A549 (cell line): ENCODE measurements at regions not wholly inside any gene's neighbourhood (a gene's known extent, or its start where the extent isn't known, plus 50 kb on each side); places are given as distances from the start of the nearest gene placed in this dataset.

ENCODE experiments used
- ATAC-seq, 2 experiments: fragments of 200-7000 bp in 1 of 2; fragments of >200 bp in 1 of 2; cut with Nextera tagmentation in 1 of 2; cut with Tn5 transposase in 1 of 2; 3 replicates each; pipeline versions ENCODE4 v1.8.0 to v1.9.1; 2018 to 2020; ENCODE audit warnings: mild to moderate bottlenecking in 1 of 2, moderate library complexity in 1 of 2
- CTCF ChIA-PET: fragments of 300-600 bp; sonication (Branson Sonifier 250); formaldehyde crosslinking; extraction: SDS; loops from one replicate; lab custom pipeline; 2021; ENCODE audit warnings: antibody characterized with exemption, inconsistent platforms; lab: Yijun Ruan, JAX
- POLR2A ChIA-PET: fragments of 350-600 bp; formaldehyde crosslinking; extraction: SDS; loops from one replicate; lab custom pipeline; 2021; ENCODE audit warnings: antibody characterized with exemption, inconsistent platforms; lab: Yijun Ruan, JAX
- DNase-seq, 2 experiments: peaks; one replicate each; pipeline versions ENCODE4 v3.0.0 to v3.0.0-alpha.2; 2011 to 2016; ENCODE audit warnings: low read depth in 1 of 2, low spot score in 1 of 2
- FAIRE-seq: peaks from 2 replicates; lab custom pipeline; 2011; peaks lifted over from hg19 to GRCh38; lab: Jason Lieb, UNC
- H3K27ac ChIP-seq, 2 experiments: fragments of >200 bp; sonication (Bioruptor Twin); formaldehyde crosslinking; 3 replicates each; pipeline ENCODE4 v1.5.1; 2016 to 2017
- H3K4me1 ChIP-seq: fragments of >200 bp; sonication (Bioruptor Twin); formaldehyde crosslinking; 3 replicates; pipeline ENCODE4 v1.6.1; 2016
- H3K4me2 ChIP-seq: fragments of >200 bp; sonication (Bioruptor Twin); formaldehyde crosslinking; 3 replicates; pipeline ENCODE4 v1.6.1; 2016
- H3K4me3 ChIP-seq: fragments of >200 bp; sonication (Bioruptor Twin); formaldehyde crosslinking; 3 replicates; pipeline ENCODE4 v1.5.1; 2016
- H3K9me3 ChIP-seq: fragments of >200 bp; sonication (Bioruptor Twin); formaldehyde crosslinking; 3 replicates; pipeline ENCODE4 v1.6.1; 2016
- BHLHE40 ChIP-seq: IDR thresholded peaks from 2 replicates; pipeline ENCODE4 v1.6.1; 2012; ENCODE audit warnings: low read depth, low read length, inconsistent platforms
- CBX8 ChIP-seq: fragments of 200-600 bp; sonication (generic); IDR thresholded peaks from 2 replicates; pipeline ENCODE4 v1.6.1; 2016
- CEBPB ChIP-seq, 2 experiments: fragments of >200 bp in 1 of 2; sonication (Bioruptor Twin) in 1 of 2; formaldehyde crosslinking in 1 of 2; IDR thresholded peaks; 2 replicates each; pipeline ENCODE4 v1.6.1; 2012 to 2016
- EHF ChIP-seq: fragments of 250-450 bp; sonication (Bioruptor Pico); IDR thresholded peaks from 2 replicates; pipeline ENCODE4 v1.5.0; 2020; ENCODE audit warnings: mild to moderate bottlenecking
- EHMT2 ChIP-seq: fragments of 200-600 bp; sonication (generic); IDR thresholded peaks from 2 replicates; pipeline ENCODE4 v1.6.1; 2016; ENCODE audit warnings: antibody characterized with exemption, low read depth, mild to moderate bottlenecking, moderate library complexity
- EP300 ChIP-seq, 2 experiments: fragments of >200 bp; sonication (Bioruptor Twin); formaldehyde crosslinking; IDR thresholded peaks; 2 replicates in 1 of 2; 3 replicates in 1 of 2; pipeline ENCODE4 v1.6.1; 2016 to 2017
- ESRRA ChIP-seq: fragments of 150-350 bp; IDR thresholded peaks from 2 replicates; pipeline ENCODE4 v1.6.1; 2014; ENCODE audit warnings: mild to moderate bottlenecking, low read length, borderline replicate concordance
- FOSB ChIP-seq: fragments of 250-450 bp; sonication (Bioruptor Pico); IDR thresholded peaks from 2 replicates; pipeline ENCODE4 v1.5.0; 2020; ENCODE audit warnings: mild to moderate bottlenecking, moderate library complexity
- FOXS1 ChIP-seq: fragments of 250-450 bp; sonication (Bioruptor Pico); IDR thresholded peaks from 2 replicates; pipeline ENCODE4 v1.5.0; 2020; ENCODE audit warnings: mild to moderate bottlenecking, moderate library complexity
- GATA3 ChIP-seq: IDR thresholded peaks from 2 replicates; pipeline ENCODE4 v1.6.1; 2012; ENCODE audit warnings: borderline replicate concordance
- HEYL ChIP-seq: fragments of 250-450 bp; sonication (Bioruptor Pico); IDR thresholded peaks from 2 replicates; pipeline ENCODE4 v1.8.0; 2021; ENCODE audit warnings: mild to moderate bottlenecking, moderate library complexity
- HMGXB4 ChIP-seq: fragments of 250-450 bp; sonication (Bioruptor Pico); IDR thresholded peaks from 2 replicates; pipeline ENCODE4 v1.5.0; 2021; ENCODE audit warnings: mild to moderate bottlenecking, moderate library complexity, borderline replicate concordance
- JUN ChIP-seq, 2 experiments: fragments of >200 bp; sonication (Bioruptor Twin); formaldehyde crosslinking; IDR thresholded peaks; 2 replicates in 1 of 2; 3 replicates in 1 of 2; pipeline ENCODE4 v1.6.1; 2016 to 2017
- KDM1A ChIP-seq: fragments of 200-600 bp; sonication (generic); IDR thresholded peaks from 2 replicates; pipeline ENCODE4 v1.6.1; 2016; ENCODE audit warnings: low read depth, mild to moderate bottlenecking
- MAFK ChIP-seq: fragments of 450-650 bp; IDR thresholded peaks from 2 replicates; pipeline ENCODE4 v1.6.1; 2014; ENCODE audit not compliant: partially characterized antibody
- MAZ ChIP-seq: fragments of 150-350 bp; IDR thresholded peaks from 2 replicates; pipeline ENCODE4 v1.6.1; 2014; ENCODE audit warnings: antibody characterized with exemption, low read depth, low read length, borderline replicate concordance
- NR3C1 ChIP-seq: fragments of >200 bp; sonication (Bioruptor Twin); formaldehyde crosslinking; IDR thresholded peaks from 3 replicates; pipeline ENCODE4 v1.6.1; 2017
- RCOR1 ChIP-seq: fragments of 150-350 bp; IDR thresholded peaks from 2 replicates; pipeline ENCODE4 v1.6.1; 2014; ENCODE audit warnings: antibody characterized with exemption, low read length, low read depth
- SMC3 ChIP-seq: fragments of >200 bp; sonication (Bioruptor Twin); formaldehyde crosslinking; IDR thresholded peaks from 3 replicates; pipeline ENCODE4 v1.6.1; 2018; ENCODE audit warnings: inconsistent platforms
- WGBS: methylation state at CpG from one replicate; pipeline ENCODE4 v1.1.6; 2017; ENCODE audit errors: missing lambda C conversion rate; 5-methylcytosine and 5-hydroxymethylcytosine counted together
- TF ChIP-seq, protein P1 (sequence below): fragments of 200-600 bp; sonication (generic); IDR thresholded peaks from 2 replicates; pipeline ENCODE4 v1.6.1; 2016; ENCODE audit warnings: antibody characterized with exemption, mild to moderate bottlenecking, moderate library complexity

- CTCF ChIA-PET: interaction anchor here (1.1 kb wide), 1 partner anchor 15 kb away, joined by 3 read pairs; no protein-coding TSS in a partner anchor
These were observed 282.0 kb upstream of the RND3 start for GRCh38 chr2:150769421-150769820.

GRCh38 chr2:150767991-150768746 lies 280.7 kb upstream of the RND3 start:
- no peak overlapping the region for H3K27ac ChIP-seq
- ChIA-PET POLR2A (no interaction called here), CTCF (interaction anchor here (1.1 kb wide), 1 partner anchor 16 kb away, joined by 3 read pairs; no protein-coding TSS in a partner anchor)
- no peaks in the 10 kb centered on the region for H3K4me1 ChIP-seq
- no peak for FAIRE-seq
- TF ChIP-seq JUN (IDR thresholded peaks at IDR 0.05): no peak
- no peak for TF ChIP-seq FOSB
- TF ChIP-seq NR3C1: no peak
- TF ChIP-seq, protein P1, sequence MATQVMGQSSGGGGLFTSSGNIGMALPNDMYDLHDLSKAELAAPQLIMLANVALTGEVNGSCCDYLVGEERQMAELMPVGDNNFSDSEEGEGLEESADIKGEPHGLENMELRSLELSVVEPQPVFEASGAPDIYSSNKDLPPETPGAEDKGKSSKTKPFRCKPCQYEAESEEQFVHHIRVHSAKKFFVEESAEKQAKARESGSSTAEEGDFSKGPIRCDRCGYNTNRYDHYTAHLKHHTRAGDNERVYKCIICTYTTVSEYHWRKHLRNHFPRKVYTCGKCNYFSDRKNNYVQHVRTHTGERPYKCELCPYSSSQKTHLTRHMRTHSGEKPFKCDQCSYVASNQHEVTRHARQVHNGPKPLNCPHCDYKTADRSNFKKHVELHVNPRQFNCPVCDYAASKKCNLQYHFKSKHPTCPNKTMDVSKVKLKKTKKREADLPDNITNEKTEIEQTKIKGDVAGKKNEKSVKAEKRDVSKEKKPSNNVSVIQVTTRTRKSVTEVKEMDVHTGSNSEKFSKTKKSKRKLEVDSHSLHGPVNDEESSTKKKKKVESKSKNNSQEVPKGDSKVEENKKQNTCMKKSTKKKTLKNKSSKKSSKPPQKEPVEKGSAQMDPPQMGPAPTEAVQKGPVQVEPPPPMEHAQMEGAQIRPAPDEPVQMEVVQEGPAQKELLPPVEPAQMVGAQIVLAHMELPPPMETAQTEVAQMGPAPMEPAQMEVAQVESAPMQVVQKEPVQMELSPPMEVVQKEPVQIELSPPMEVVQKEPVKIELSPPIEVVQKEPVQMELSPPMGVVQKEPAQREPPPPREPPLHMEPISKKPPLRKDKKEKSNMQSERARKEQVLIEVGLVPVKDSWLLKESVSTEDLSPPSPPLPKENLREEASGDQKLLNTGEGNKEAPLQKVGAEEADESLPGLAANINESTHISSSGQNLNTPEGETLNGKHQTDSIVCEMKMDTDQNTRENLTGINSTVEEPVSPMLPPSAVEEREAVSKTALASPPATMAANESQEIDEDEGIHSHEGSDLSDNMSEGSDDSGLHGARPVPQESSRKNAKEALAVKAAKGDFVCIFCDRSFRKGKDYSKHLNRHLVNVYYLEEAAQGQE: no peak
- no peak for TF ChIP-seq BHLHE40
- TF ChIP-seq EHMT2: no peak
- no peak overlapping the region for H3K4me3 ChIP-seq
- WGBS: 28% methylated on average over 5 of the region's 5 CpGs
- DNase-seq: no peak
- no peaks in the 10 kb centered on the region for H3K9me3 ChIP-seq
- H3K4me2 ChIP-seq: no peak overlapping the region
- ATAC-seq: no peak

More at GRCh38 chr2:150769421-150769820, 282.0 kb upstream of the RND3 start:
- H3K4me1 ChIP-seq: no peaks in the 10 kb centered on the region
- ATAC-seq (no peak), FAIRE-seq (no peak), DNase-seq (no peak)
- no peak overlapping the region for H3K4me3 ChIP-seq
- H3K9me3 ChIP-seq: no peaks in the 10 kb centered on the region
- POLR2A ChIA-PET: no interaction called here
- H3K27ac ChIP-seq: no peak overlapping the region
- TF ChIP-seq ESRRA (no peak), GATA3 (no peak)
- H3K4me2 ChIP-seq: no peak overlapping the region
- WGBS: 42% methylated on average over 1 of the region's 1 CpG

GRCh38 chr2:150762571-150762970 lies 275.1 kb upstream of the RND3 start:
- ChIA-PET POLR2A (no interaction called here), CTCF (no interaction called here)
- H3K9me3 ChIP-seq: no peaks in the 10 kb centered on the region
- DNase-seq: no peak
- H3K4me3 ChIP-seq: no peak overlapping the region
- no peak for FAIRE-seq
- 9% methylated on average over 2 of the region's 2 CpGs for WGBS
- H3K27ac ChIP-seq: no peak overlapping the region
- ATAC-seq: no peak
- H3K4me1 ChIP-seq: no peaks in the 10 kb centered on the region
- no peak overlapping the region for H3K4me2 ChIP-seq
- TF ChIP-seq, protein P1: no peak
- TF ChIP-seq CBX8 (no peak), RCOR1 (no peak), EHMT2 (no peak), JUN (IDR thresholded peaks at IDR 0.05) (no peak), KDM1A (no peak), SMC3 (no peak), FOXS1 (CRISPR knock-in tag) (no peak), HMGXB4 (no peak), EP300 (IDR thresholded peaks at IDR 0.05) (no peak), MAZ (no peak), EHF (CRISPR knock-in tag) (no peak), MAFK (no peak), HEYL (CRISPR knock-in tag) (no peak), CEBPB (IDR thresholded peaks at IDR 0.05) (no peak)
